HG03139 (cell line): ENCODE measurements at regions not wholly inside any gene's neighbourhood (a gene's known extent, or its start where the extent isn't known, plus 50 kb on each side); places are given as distances from the start of the nearest gene placed in this dataset.

Experiments
- ATAC-seq: cut with Tn5 transposase; IDR thresholded peaks from one replicate; pipeline ENCODE4 v1.9.1; 2021; ENCODE audit not compliant: unreplicated experiment

DNA sequence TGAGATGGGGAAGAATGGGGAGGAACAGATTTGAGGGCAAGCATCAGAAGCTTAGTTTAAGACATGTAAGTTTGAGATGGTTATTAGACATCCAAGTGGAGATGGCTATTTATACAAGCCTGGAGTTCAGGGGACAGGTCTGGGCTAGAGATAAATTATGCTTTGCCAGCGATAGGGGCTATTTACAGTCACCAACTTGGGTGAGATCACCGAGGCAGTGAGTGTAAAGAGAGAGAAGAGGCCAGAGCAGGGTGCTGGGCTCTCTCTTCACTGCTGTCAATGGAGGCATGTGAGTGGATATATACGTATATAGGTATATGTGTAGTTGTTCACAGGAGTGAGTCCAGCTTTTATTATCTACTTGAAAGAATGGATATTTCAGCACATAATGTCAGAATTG is 81.0 kb downstream of the QPCT start:
- ATAC-seq, result no peak

DNA sequence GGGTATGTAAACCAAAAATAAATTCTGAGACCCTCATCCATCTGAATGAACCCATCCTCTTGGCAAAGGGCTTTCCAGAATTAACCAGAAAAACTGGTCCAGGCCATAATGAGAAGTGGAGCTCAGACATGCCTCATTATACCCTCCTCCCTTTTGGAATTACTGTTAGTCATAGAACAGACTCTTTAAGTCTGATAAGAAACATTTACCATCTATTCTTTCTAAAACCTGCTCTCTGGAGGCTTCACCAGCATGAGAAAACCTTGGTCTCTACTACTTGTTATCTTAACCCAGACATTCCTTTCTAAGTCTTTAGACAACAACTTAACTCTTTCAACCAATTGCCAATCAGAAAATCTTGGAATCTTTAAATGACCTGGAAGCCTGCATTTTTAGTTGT is 82.8 kb downstream of the QPCT start:
- ATAC-seq, result no peak

GRCh38 chr2:37436323-37436722 is 91.9 kb downstream of the QPCT start:
- ATAC-seq, result no peak

- no peak for ATAC-seq
These were observed 94.8 kb downstream of the QPCT start for GRCh38 chr2:37439131-37439642.

DNA sequence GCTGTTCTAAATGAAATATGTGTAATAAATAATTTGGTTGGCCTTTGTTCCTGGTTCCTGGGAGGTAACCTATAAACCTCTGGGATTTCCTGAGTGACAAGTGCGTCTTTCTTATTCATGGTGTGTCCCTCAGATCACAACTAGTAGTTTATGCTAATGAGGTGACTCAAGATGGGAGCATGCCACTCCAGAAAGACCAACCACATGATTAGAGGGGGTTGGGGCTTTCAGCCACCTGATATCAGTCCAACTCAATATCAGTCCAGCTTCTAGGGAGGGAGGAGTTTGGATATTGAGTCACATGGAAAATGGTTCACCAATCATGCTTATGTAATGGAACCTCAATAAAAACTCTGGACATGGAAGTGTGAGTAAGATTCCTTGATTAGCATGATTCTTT is 96.6 kb downstream of the QPCT start:
- no peak for ATAC-seq

- ATAC-seq, result no peak
These were observed 98.7 kb downstream of the QPCT start for GRCh38 chr2:37443082-37443481.

GRCh38 chr2:37447446-37447845 is 103.0 kb downstream of the QPCT start:
- no peak for ATAC-seq

- ATAC-seq, result no peak
These were observed 104.1 kb downstream of the QPCT start for GRCh38 chr2:37448342-37449120.

DNA sequence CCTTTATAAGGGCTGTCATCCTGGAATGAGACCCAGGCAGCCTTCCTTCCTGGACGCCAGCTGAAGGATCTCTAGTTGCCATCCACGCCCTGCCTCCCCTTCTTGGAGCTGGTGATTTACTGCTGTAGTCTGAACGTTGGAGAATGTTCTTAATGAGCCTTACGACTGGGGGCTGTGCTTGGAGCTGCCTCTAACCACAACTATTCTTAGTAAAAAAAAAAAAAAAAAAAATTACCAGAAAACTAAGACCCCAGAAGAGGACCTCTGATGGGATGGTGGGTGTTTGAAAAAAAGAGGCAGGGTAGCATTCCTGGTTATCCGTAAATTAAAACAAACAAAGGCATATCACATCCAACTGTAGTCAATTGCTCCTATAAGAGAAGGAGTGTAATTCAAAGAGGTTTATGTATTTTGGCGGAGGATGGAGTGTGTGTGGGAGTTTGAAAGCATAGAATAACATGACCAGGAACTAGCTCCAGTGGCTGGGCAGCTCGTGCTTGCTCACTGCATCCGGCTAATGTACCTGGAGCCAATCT is 105.4 kb downstream of the QPCT start:
- no peak for ATAC-seq

- no peak for ATAC-seq
These were observed 108.6 kb downstream of the QPCT start for GRCh38 chr2:37453027-37453426.

- ATAC-seq, result no peak
These were observed 110.7 kb downstream of the QPCT start for GRCh38 chr2:37454851-37455762.

GRCh38 chr2:37456479-37456878 is 112.0 kb downstream of the QPCT start:
- no peak for ATAC-seq

DNA sequence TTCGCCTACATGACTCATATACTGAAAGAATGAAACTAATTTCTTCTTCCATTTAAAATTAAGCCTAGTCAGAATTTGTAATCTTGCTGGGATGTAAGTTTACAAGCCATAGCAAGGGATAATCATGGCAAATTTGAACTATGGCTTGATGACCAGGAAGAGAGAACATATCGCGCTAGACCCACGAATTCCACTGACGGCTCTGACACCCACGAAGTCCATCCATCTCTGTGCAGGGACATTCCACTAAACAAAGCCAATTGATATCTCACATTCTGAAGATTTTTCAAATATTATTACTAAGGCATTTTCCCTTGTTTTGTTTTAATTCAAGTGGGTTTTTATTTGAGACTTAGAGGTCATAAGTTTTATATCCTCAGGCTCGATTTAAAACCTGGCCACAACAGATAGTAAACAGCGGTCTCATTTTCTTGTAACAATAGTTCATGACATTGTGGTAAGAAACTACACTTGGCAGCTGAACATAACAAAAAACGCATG is 113.0 kb downstream of the QPCT start:
- ATAC-seq, result no peak

DNA sequence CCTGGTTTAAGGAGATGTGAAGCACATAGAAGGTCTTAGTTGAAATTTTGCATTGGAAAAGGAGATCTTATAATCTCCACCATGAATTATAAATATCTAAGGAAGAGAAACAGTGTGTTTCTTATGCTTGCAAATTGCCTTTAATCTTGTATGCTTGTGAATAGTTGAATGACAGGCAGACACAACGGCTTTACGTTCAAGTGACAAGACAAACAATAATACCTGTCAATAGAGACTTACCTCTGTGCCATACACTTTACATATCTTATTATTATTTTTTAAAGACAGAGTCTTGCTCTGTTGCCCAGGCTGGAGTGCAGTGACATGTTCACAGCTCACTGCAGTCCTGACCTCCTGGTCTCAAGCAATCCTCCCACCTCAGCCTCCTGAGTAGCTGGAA is 113.7 kb downstream of the QPCT start:
- no peak for ATAC-seq

DNA sequence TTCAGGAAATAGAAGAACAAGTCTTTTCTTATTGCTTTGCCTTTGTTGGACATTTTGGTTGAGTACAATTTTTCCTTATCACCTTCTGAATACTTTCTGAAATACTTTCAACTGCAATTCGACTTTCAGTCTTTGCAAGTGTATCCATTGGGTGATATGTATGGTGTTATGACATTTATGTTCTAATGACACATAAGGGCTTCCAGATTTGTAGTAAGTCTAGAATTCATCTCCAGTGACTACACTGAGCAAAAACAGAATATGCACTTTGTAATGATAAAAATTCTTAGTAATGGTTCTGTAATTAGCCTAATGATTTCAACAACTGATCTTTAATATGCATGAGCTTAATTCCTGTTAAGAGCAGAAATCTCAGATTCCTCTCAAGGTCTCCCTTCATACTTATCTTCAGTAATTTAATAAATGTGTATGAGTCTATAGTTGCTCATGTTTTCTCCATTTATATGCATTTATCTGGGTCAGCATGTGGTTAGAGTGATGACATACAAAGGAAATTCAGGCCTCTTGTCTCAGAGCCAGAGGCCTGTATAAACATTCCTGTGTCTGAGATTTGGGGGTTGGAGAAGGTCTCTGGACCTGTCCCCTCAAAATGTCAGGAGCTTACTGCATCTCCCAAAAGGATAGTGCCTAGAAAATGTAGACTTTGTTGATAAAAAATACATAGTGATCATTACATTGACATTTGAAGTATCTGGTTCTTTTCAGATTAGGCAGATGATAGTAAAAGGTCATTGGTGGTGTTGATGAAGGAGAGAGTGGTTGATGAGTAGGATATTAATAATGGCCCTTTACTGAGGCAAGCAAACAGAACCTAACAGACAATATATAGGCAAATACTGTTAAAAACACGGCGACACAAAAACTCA is 114.9 kb downstream of the QPCT start:
- no peak for ATAC-seq

DNA sequence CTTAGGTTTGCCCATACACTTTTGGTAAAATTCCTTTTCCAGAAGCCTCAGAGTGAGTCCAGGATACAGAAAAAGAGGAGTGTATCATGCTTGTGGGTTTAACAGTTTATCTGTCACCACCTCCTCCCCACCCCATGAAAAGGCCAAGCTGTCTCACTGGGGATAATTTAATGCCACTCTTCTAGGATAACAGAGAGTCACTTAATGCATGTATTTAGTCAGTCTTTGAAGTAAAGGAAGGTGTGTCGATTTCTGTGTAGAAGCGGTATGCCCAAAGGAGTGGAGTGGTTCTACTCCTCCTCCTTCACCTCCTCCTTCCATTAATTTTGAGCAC is 116.4 kb downstream of the QPCT start:
- ATAC-seq, result no peak

- no peak for ATAC-seq
These were observed 119.6 kb downstream of the QPCT start for GRCh38 chr2:37464067-37464466.

- ATAC-seq, result no peak
These were observed 122.2 kb downstream of the QPCT start for GRCh38 chr2:37466533-37467222.

GRCh38 chr2:37468170-37468569 is 123.7 kb downstream of the QPCT start:
- ATAC-seq, result no peak

GRCh38 chr2:37469126-37469525 is 124.7 kb downstream of the QPCT start:
- no peak for ATAC-seq
